HEK293T (cell line): ENCODE measurements at regions not wholly inside any gene's neighbourhood (a gene's known extent, or its start where the extent isn't known, plus 50 kb on each side); places are given as distances from the start of the nearest gene placed in this dataset.

Source experiments
- ARNT ChIP-seq: fragments of 450-650 bp; IDR thresholded peaks from 2 replicates; pipeline ENCODE4 v1.6.1; 2017; ENCODE audit warnings: mild to moderate bottlenecking
- BHLHE40 ChIP-seq: fragments of 450-650 bp; IDR thresholded peaks from 2 replicates; pipeline ENCODE4 v1.6.1; 2016; ENCODE audit warnings: mild to moderate bottlenecking, moderate library complexity, borderline replicate concordance
- ELF4 ChIP-seq: fragments of 450-650 bp; IDR thresholded peaks from 2 replicates; pipeline ENCODE4 v1.6.1; 2017; ENCODE audit warnings: antibody characterized with exemption
- FOXA1 ChIP-seq: fragments of 450-650 bp; IDR thresholded peaks from 2 replicates; pipeline ENCODE4 v1.6.1; 2016; ENCODE audit warnings: mild to moderate bottlenecking
- FOXK2 ChIP-seq: fragments of 450-650 bp; IDR thresholded peaks from 2 replicates; pipeline ENCODE4 v1.6.1; 2016; ENCODE audit warnings: mild to moderate bottlenecking
- L3MBTL2 ChIP-seq: fragments of 450-650 bp; conservative IDR thresholded peaks from 2 replicates; pipeline ENCODE4 v1.6.1; 2016; ENCODE audit warnings: mild to moderate bottlenecking
- NFRKB ChIP-seq: fragments of 450-650 bp; IDR thresholded peaks from 2 replicates; pipeline ENCODE4 v1.6.1; 2016; ENCODE audit warnings: mild to moderate bottlenecking, moderate library complexity
- PKNOX1 ChIP-seq: fragments of 450-650 bp; IDR thresholded peaks from 2 replicates; pipeline ENCODE4 v1.6.1; 2016
- SP1 ChIP-seq: fragments of 450-650 bp; IDR thresholded peaks from 2 replicates; pipeline ENCODE4 v1.6.1; 2017
- SUZ12 ChIP-seq: fragments of 450-650 bp; IDR thresholded peaks from 2 replicates; pipeline ENCODE4 v1.6.1; 2016; ENCODE audit warnings: mild to moderate bottlenecking
- TARDBP ChIP-seq: fragments of 450-650 bp; IDR thresholded peaks from 2 replicates; pipeline ENCODE4 v1.6.1; 2016
- ZNF384 ChIP-seq: fragments of 450-650 bp; IDR thresholded peaks from 2 replicates; pipeline ENCODE4 v1.6.1; 2016

GRCh38 chrX:122055460-122055859 is 1008.0 kb downstream of the GLUD2 start:
- TF ChIP-seq ARNT = no peak
- no peak for TF ChIP-seq PKNOX1
- no peak for TF ChIP-seq BHLHE40
- no peak for TF ChIP-seq TARDBP
- no peak for TF ChIP-seq FOXA1
- TF ChIP-seq SUZ12 = no peak
- TF ChIP-seq ELF4 = no peak
- TF ChIP-seq NFRKB = no peak
- no peak for TF ChIP-seq ZNF384
- no peak for TF ChIP-seq SP1
- TF ChIP-seq L3MBTL2 = no peak
- no peak for TF ChIP-seq FOXK2
